A673 (cell line): ENCODE measurements at regions not wholly inside any gene's neighbourhood (a gene's known extent, or its start where the extent isn't known, plus 50 kb on each side); places are given as distances from the start of the nearest gene placed in this dataset.

Experiments used
- BruUV-seq: library from RNA; stranded (reverse); fragments of 400-500 nt; replicated peaks from 2 replicates; lab custom pipeline; 2021; lab: Mats Ljungman, UMichigan
- CTCF ChIA-PET: fragments of 300-600 bp; sonication (Branson Sonifier 250); formaldehyde crosslinking; loops from one replicate; lab custom pipeline; 2022; ENCODE audit warnings: antibody characterized with exemption; lab: Charles Lee
- POLR2A ChIA-PET: fragments of 300-600 bp; sonication (Branson Sonifier 250); formaldehyde crosslinking; loops from one replicate; lab custom pipeline; 2022; ENCODE audit warnings: antibody characterized with exemption; ENCODE audit not compliant: low non-redundant PET; lab: Charles Lee
- DNase-seq: peaks from one replicate; pipeline ENCODE4 v3.0.0-alpha.2; 2015; ENCODE audit warnings: low spot score
- H3K27ac ChIP-seq: fragments of 200-600 bp; sonication (generic); 2 replicates; pipeline ENCODE4 v1.5.1; 2016; ENCODE audit warnings: mixed run types, low read depth, mild to moderate bottlenecking, mixed read lengths, antibody characterized with exemption, low read length; ENCODE audit not compliant: poor library complexity, severe bottlenecking
- H3K27me3 ChIP-seq: fragments of 200-600 bp; sonication (generic); replicated peaks from 2 replicates; pipeline ENCODE4 v1.6.1; 2017; ENCODE audit warnings: mixed run types, low read depth, mild to moderate bottlenecking, mixed read lengths, antibody characterized with exemption, low read length; ENCODE audit not compliant: insufficient read depth, poor library complexity
- H3K36me3 ChIP-seq: fragments of 200-600 bp; sonication (generic); 2 replicates; pipeline ENCODE4 v1.6.1; 2016; ENCODE audit warnings: mixed run types, mild to moderate bottlenecking, mixed read lengths, antibody characterized with exemption, low read length; ENCODE audit not compliant: insufficient read depth, poor library complexity, severe bottlenecking
- H3K4me1 ChIP-seq: fragments of 200-600 bp; sonication (generic); 2 replicates; pipeline ENCODE4 v1.6.1; 2017; ENCODE audit warnings: mixed run types, mild to moderate bottlenecking, mixed read lengths, antibody characterized with exemption, low read length; ENCODE audit not compliant: insufficient read depth, poor library complexity, severe bottlenecking
- H3K4me3 ChIP-seq: fragments of 200-600 bp; sonication (generic); 2 replicates; pipeline ENCODE4 v1.5.1; 2016; ENCODE audit warnings: low read depth, mixed run types, mild to moderate bottlenecking, mixed read lengths, low read length; ENCODE audit not compliant: poor library complexity, severe bottlenecking
- H3K9me3 ChIP-seq: fragments of 200-600 bp; sonication (generic); 2 replicates; pipeline ENCODE4 v1.6.1; 2016; ENCODE audit warnings: mixed run types, low read depth, mild to moderate bottlenecking, mixed read lengths, antibody characterized with exemption, low read length; ENCODE audit not compliant: poor library complexity, severe bottlenecking
- CTCF ChIP-seq: fragments of 300-800, 200-600 bp; sonication (generic); conservative IDR thresholded peaks from 2 replicates; pipeline ENCODE4 v1.5.1; 2017; ENCODE audit warnings: low read depth, mild to moderate bottlenecking, antibody characterized with exemption, low read length, moderate library complexity, mixed read lengths
- EZH2 ChIP-seq: fragments of 200-600 bp; sonication (generic); IDR thresholded peaks from 2 replicates; pipeline ENCODE4 v1.6.1; 2017; ENCODE audit warnings: borderline replicate concordance, low read depth, mild to moderate bottlenecking, mixed read lengths, antibody characterized with exemption, low read length; ENCODE audit not compliant: poor library complexity, severe bottlenecking
- intact Hi-C: fragments of 100-400 bp; cut with micrococcal nuclease; formaldehyde crosslinking; loops from one replicate; pipeline ENCODE4 v1.10.0; 2022; ENCODE audit not compliant: unreplicated experiment

- POLR2A ChIA-PET, result no interaction called here
- no peak overlapping the region for H3K27ac ChIP-seq
- H3K4me1 ChIP-seq, result peaks cover 5% of the 10 kb centered on the region
- H3K4me3 ChIP-seq, result no peak overlapping the region
- intact Hi-C loops, result loop anchor here (5.0 to 10.0 kb wide), 3 partner anchors 282 to 1645 kb away; partner anchors contain the start of gene HLX
- peaks cover 21% of the 10 kb centered on the region for H3K9me3 ChIP-seq
- no peaks in the 10 kb centered on the region for H3K36me3 ChIP-seq
- TF ChIP-seq EZH2, result no peak
- TF ChIP-seq CTCF, result no peak
- no peak for DNase-seq
- CTCF ChIA-PET, result interaction anchor here (0.6 kb wide), 1 partner anchor 8 kb away, joined by 3 read pairs; no protein-coding TSS in a partner anchor
- no peaks in the 10 kb centered on the region for H3K27me3 ChIP-seq
- no TSS peak for BruUV-seq
Observed at GRCh38 chr1:222457084-222457483, 90.8 kb downstream of the HHIPL2 start.

DNA sequence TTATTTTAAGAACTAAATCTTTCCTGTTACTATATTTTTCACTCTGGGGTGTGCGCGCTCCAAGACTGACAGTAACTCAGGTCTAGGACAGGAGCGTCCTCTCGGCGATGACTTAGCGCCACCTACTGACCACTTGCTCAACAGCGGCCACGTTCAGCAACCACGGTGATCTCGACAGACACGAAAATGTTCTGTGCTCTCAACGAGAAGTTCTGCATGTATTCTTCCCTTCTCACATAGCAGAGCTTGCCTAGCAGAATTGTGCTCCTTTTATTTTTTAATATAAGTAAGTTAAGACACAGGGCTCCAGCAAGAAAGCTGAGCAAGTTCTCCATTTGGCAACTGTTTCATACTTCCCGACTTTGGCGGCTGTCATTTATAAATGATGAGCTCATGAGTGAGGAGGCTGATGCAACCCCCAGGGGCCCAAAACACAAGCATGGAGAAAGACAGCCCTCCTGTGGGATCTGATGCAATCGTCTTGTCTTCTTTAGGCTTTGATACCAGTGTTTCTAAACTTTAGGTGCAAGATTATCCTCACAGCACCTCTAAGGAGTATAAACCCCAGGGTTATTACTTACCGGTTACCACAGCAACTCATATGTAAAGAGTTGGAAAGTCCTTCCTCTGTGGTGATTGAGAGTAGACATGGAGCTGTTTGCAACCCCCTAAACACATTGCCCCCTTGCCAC lies 92.6 kb downstream of the HHIPL2 start:
- Histone ChIP-seq H3K4me1 (peaks cover 5% of the 10 kb centered on the region), H3K27ac (peak overlapping the region; percentile 75), H3K27me3 (peaks cover 3% of the 10 kb centered on the region), H3K36me3 (no peaks in the 10 kb centered on the region), H3K9me3 (peaks cover 21% of the 10 kb centered on the region), H3K4me3 (peak overlapping the region; percentile 8)
- CTCF ChIA-PET, result interaction anchor here (0.6 to 1.8 kb wide), 7 partner anchors 8 to 1302 kb away, joined by 3 to 8 read pairs (median 3); no protein-coding TSS in a partner anchor
- peak; percentile 87 for DNase-seq
- POLR2A ChIA-PET, result interaction anchor here (0.7 to 0.9 kb wide), 2 partner anchors 9 kb away, joined by 3 read pairs; no protein-coding TSS in a partner anchor
- intact Hi-C loops, result loop anchor here (2.0 to 10.0 kb wide), 6 partner anchors 281 to 1643 kb away; partner anchors contain the start of gene HLX
- peak; percentile 98 for TF ChIP-seq CTCF
- TF ChIP-seq EZH2, result no peak
- BruUV-seq, result no TSS peak

DNA sequence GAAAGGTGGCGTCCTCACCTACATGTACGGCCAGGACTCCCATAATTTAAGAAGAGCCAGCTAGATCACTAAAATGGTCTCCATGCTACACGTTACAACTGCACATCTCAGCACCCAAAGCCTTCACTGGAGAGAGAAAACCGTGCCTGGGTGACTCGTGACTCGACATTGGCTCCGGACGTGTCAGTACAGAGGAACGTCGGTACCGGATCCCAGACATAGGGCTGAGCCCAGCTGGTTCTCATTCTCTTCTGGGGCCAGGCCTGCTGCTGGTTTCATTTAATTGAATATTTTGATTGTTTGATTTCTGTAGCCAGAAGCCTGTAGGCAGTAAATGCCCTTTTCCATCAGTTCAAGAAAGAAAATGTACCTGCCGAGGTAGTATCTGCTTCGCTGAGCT lies 93.1 kb downstream of the HHIPL2 start:
- BruUV-seq, result no TSS peak
- H3K27ac ChIP-seq, result no peak overlapping the region
- no peaks in the 10 kb centered on the region for H3K36me3 ChIP-seq
- H3K4me1 ChIP-seq, result peaks cover 5% of the 10 kb centered on the region
- no peak for TF ChIP-seq CTCF
- TF ChIP-seq EZH2, result no peak
- POLR2A ChIA-PET, result interaction anchor here (0.9 kb wide), 1 partner anchor 10 kb away, joined by 3 read pairs; no protein-coding TSS in a partner anchor
- CTCF ChIA-PET, result interaction anchor here (0.6 to 1.8 kb wide), 5 partner anchors 9 to 1302 kb away, joined by 3 to 8 read pairs (median 3); no protein-coding TSS in a partner anchor
- intact Hi-C loops, result loop anchor here (2.0 to 10.0 kb wide), 6 partner anchors 280 to 1642 kb away; partner anchors contain the start of gene HLX
- H3K9me3 ChIP-seq, result peaks cover 21% of the 10 kb centered on the region
- H3K4me3 ChIP-seq, result no peak overlapping the region
- DNase-seq, result no peak
- H3K27me3 ChIP-seq, result peaks cover 3% of the 10 kb centered on the region
